ENCODE measurements at regions not wholly inside any gene's neighbourhood (a gene's known extent, or its start where the extent isn't known, plus 50 kb on each side); places are given as distances from the start of the nearest gene placed in this dataset.

DNA sequence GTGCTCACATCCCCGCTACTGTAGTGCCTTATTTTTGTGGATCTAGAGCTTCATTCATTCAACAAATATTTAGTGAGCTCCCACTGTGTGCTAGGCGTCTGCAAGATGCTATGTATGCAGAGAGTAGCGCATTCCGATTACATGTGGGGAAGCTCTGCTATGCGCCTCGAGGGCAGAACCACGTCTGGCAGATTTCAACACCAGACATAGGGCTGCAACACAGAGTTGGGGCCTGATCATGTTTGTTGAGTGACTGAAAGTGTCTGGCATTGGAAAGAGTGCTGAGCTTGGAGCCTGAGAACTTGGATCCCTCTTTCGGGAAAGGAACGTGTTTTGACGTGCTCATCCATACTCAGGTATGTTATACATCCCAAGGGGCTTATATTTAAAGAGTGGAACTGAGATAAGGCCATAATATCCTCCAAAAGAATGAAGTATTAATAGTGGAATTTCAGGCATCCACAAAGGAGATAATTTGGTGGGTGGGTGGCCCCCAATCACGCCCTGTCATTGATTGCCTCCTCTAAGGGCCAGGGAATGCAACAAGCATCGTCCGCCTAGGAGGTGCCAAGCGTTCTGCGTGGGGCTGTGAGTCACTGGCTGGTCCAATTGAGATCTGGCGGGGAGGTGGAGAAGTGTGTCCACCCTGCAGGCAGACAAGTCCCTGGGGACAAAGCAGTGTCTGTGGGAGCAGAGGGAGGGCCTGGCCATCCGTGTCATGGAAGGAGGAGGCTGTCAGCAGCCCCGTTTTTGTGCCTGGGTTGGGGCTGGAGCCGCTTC, 62.8 kb upstream of the ZBTB40 start:
- DNase-seq, result no peak

DNA sequence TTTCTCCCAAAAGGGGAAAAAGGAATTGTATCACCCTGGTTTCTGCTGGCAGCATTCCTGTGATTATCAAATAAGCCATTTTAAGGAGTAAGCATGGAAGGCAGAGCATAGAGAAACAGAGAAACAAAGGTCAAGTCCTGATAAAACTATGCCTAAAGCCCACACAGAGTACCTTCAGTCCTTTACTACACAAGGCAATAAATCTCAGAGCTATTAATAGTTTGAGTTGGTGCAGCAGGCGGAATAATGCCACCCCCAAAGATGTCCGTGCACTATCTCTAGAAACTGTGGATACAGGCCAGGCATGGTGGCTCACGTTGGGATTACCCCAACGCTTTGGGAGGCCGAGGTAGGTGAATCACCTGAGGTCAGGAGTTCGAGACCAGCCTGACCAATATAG, 58.1 kb upstream of the ZBTB40 start:
- no peak for DNase-seq

DNA sequence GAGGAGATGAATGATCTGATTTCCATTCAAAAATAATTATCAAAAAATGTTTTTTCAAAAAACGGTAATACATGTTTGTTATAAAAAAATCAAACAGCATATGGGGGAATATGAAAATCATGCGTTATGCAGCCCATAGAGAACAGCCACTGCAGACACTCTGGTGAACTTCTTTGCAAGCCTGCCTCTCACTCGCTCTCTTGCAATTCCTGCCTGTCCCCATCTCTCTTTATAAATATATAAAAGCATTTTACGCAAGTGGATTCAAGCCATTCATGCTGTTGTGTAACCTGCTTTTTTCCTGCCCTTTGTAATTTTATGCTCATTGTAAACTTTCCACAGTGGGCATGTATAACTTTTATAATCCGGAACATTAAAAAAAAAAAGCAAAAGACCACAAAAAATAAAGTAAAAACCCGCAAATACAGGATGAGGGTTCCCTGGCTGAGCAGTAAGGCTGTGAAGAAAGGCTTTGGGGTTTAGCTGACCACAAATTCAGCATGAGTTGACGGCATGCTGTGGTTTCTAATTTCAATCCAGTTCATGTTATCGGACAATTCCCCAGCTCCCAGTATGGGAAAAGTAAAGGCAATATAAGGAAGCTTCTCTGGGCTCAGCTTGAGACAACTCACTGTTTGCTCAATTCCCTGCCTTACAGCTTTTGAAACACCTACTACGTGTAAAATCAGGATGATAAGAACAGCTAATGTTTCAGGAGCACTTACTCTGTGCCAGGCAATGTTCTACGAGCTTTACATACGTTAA, 52.8 kb upstream of the ZBTB40 start:
- no peak for DNase-seq

DNA sequence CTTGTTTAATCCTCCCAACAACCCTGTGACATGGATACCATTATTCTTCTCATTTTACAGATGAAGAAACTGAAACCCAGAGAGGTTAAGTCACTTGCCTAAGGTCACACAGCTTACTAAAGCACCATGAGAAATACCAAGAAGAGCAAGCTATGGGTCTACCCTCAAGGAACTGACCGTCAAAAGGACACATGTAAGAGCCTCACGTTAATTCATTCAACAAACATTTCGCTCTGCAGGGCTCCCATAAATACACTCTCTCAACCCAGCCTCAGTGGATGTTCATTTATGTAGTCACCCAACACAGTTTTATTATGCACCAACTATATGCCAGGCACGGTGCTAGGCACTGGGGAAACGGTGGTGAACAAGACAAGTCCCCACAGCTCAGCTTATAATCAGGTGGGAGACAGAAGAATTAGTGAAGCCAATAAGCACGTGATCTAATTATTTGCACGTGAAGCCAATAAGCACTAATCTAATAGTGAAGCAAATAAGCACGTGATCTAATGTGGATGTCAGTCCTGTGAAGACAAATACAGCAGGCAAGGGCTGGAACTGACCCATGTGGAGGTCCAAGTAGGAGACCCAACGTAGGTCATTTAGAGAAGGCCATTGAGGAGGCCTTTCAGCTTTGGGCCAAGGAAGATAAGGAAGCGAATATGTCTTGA, 52.1 kb upstream of the ZBTB40 start:
- DNase-seq, result no peak
